ENCODE measurements at regions not wholly inside any gene's neighbourhood (a gene's known extent, or its start where the extent isn't known, plus 50 kb on each side); places are given as distances from the start of the nearest gene placed in this dataset.
A peak's percentile ranks its signal among the peaks of the same experiment; 100 is the strongest.

DNA sequence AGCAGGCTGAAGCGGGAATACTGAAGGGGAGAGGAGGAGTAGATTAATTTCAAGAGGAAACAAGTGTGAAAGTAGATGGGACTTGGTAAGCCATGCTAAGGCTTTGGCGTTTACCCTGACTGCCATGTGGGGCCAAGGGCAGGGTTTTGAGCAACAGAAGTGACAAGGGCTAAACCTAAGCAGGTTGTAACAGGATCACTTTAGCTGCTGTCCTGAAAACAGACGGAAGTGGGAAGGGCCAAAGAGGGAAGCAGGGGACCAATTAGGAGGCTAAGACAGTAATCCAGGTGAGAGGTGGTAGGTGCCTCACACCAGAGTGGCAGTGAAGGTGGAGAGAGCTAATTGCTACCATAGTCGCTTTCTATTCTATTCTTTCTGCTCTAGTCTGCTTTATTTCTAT is 166.5 kb downstream of the PJA1 start:
- H3K4me3 ChIP-seq (ENCODE audit: low read length) = no peak overlapping the region
- TF ChIP-seq, protein P1, sequence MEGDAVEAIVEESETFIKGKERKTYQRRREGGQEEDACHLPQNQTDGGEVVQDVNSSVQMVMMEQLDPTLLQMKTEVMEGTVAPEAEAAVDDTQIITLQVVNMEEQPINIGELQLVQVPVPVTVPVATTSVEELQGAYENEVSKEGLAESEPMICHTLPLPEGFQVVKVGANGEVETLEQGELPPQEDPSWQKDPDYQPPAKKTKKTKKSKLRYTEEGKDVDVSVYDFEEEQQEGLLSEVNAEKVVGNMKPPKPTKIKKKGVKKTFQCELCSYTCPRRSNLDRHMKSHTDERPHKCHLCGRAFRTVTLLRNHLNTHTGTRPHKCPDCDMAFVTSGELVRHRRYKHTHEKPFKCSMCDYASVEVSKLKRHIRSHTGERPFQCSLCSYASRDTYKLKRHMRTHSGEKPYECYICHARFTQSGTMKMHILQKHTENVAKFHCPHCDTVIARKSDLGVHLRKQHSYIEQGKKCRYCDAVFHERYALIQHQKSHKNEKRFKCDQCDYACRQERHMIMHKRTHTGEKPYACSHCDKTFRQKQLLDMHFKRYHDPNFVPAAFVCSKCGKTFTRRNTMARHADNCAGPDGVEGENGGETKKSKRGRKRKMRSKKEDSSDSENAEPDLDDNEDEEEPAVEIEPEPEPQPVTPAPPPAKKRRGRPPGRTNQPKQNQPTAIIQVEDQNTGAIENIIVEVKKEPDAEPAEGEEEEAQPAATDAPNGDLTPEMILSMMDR (conservative IDR thresholded peaks at IDR 0.05; ENCODE audit: low read length) = no peak
- DNase-seq (ENCODE audit: low read depth) = no peak

GRCh38 chrX:68997911-68998310 is 167.3 kb downstream of the PJA1 start:
- no peak overlapping the region for H3K4me3 ChIP-seq (ENCODE audit: low read length)
- DNase-seq (ENCODE audit: low read depth) = peak; percentile 63
- TF ChIP-seq, protein P1 (conservative IDR thresholded peaks at IDR 0.05; ENCODE audit: low read length) = no peak

DNA sequence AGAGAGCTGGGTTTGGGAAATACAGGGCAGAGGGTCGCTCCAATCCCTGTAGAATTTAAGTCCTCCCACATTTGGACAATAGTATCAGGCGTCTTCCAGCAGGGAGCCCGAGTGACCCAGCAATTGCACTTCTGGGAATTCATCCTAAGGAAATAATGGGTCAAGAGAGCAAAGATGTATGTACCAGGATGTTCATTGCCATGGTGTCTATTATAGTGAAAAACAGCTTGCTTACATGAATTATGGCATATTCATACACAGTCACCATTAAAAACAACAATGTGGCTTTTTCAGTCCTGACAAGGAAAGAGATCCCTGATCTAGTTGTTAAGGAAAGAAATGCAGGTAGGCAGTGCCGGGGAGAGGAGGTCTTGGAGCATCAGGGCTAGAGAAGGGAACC is 167.7 kb downstream of the PJA1 start:
- DNase-seq (ENCODE audit: low read depth) = no peak
- TF ChIP-seq, protein P1 (conservative IDR thresholded peaks at IDR 0.05; ENCODE audit: low read length) = no peak
- H3K4me3 ChIP-seq (ENCODE audit: low read length) = no peak overlapping the region

GRCh38 chrX:68995780-68996551 is 167.1 kb downstream of the EFNB1 start:
- TF ChIP-seq, protein P1 (conservative IDR thresholded peaks at IDR 0.05; ENCODE audit: low read length) = no peak
- H3K4me3 ChIP-seq (ENCODE audit: low read length) = no peak overlapping the region
- peak; percentile 7 for DNase-seq (ENCODE audit: low read depth)

DNA sequence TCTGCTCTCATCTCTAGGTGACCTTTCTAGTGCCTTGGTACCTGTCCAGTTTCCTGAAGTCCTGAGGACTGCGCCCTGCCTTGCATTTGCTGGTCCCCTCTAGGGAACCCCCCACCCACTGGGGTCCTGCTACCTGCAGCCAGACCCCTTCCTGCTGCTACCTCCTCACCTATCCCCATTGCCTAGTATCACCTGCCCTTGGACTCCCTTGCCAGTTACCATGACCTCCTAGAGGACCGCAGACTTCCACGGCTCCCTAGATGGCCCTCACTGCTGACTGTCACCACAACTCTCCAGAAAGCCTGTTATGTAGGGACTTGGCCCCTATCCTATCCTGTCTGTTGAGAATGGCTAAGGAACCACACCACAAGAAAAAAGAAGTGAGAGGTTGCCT is 166.6 kb downstream of the EFNB1 start:
- TF ChIP-seq, protein P1 (conservative IDR thresholded peaks at IDR 0.05; ENCODE audit: low read length) = no peak
- no peak for DNase-seq (ENCODE audit: low read depth)
- H3K4me3 ChIP-seq (ENCODE audit: low read length) = no peak overlapping the region

- TF ChIP-seq, protein P1 (conservative IDR thresholded peaks at IDR 0.05; ENCODE audit: low read length) = no peak
- no peak for DNase-seq (ENCODE audit: low read depth)
Observed at GRCh38 chrX:68994891-68995255, 166.1 kb downstream of the EFNB1 start.

GRCh38 chrX:68994135-68994890 is 165.5 kb downstream of the EFNB1 start:
- TF ChIP-seq, protein P1 (conservative IDR thresholded peaks at IDR 0.05; ENCODE audit: low read length) = no peak
- no peak overlapping the region for H3K4me3 ChIP-seq (ENCODE audit: low read length)
- no peak for DNase-seq (ENCODE audit: low read depth)

More at GRCh38 chrX:68994891-68995255, 166.1 kb downstream of the EFNB1 start:
- H3K4me3 ChIP-seq (ENCODE audit: low read length) = no peak overlapping the region
